Right lobe of liver (tissue), 6 donors: ENCODE measurements at regions not wholly inside any gene's neighbourhood (a gene's known extent, or its start where the extent isn't known, plus 50 kb on each side); places are given as distances from the start of the nearest gene placed in this dataset.

ENCODE experiments used
- ATAC-seq, 4 donors: fragments of 200-7000 bp; cut with Tn5 transposase; one replicate each; pipeline ENCODE4 v1.9.1; 2020; ENCODE audit warnings: mild to moderate bottlenecking in 4 of 4, moderate library complexity in 4 of 4
- DNase-seq, 3 donors: peaks; one replicate each; pipeline ENCODE4 v3.0.0-alpha.2; 2020
- H3K27ac ChIP-seq, 3 donors: fragments of 200-600 bp; one replicate each; pipeline ENCODE4 v1.8.0; 2022
- H3K27me3 ChIP-seq, 2 donors: fragments of 200-600 bp; one replicate each; pipeline ENCODE4 v1.8.0; 2022
- H3K36me3 ChIP-seq, 4 donors: fragments of 200-600 bp; sonication (generic) in 1 of 4; one replicate each; pipeline versions ENCODE4 v1.5.1 to v1.8.0; 2017 to 2022; ENCODE audit warnings: control low read depth in 1 of 4
- H3K4me1 ChIP-seq, 4 donors: fragments of 200-600 bp; sonication (generic) in 1 of 4; one replicate each; pipeline versions ENCODE4 v1.5.1 to v1.8.0; 2017 to 2022; ENCODE audit warnings: control low read depth in 1 of 4
- H3K4me3 ChIP-seq, 3 donors: fragments of 200-600 bp; one replicate each; pipeline ENCODE4 v1.8.0; 2022
- H3K9me3 ChIP-seq, 4 donors: fragments of 200-600 bp; sonication (generic) in 1 of 4; one replicate each; pipeline versions ENCODE4 v1.5.1 to v1.8.0; 2017 to 2022; ENCODE audit warnings: control low read depth in 1 of 4
- CTCF ChIP-seq, 4 donors: fragments of 200-600 bp in 3 of 4; fragments of 450-650 bp in 1 of 4; IDR thresholded peaks; one replicate each; pipeline versions ENCODE4 v1.5.1 to v1.8.0; 2016 to 2022; ENCODE audit warnings: antibody characterized with exemption in 4 of 4, mild to moderate bottlenecking in 2 of 4
- POLR2A ChIP-seq: fragments of 450-650 bp; IDR thresholded peaks from one replicate; pipeline ENCODE4 v1.6.1; 2017; ENCODE audit warnings: antibody characterized with exemption, mild to moderate bottlenecking
- WGBS: methylation state at CpG from one replicate; pipeline ENCODE4 v1.1.6; 2018; ENCODE audit warnings: low coverage, low lambda C conversion rate; ENCODE audit not compliant: insufficient coverage; ENCODE audit errors: missing lambda C conversion rate; 5-methylcytosine and 5-hydroxymethylcytosine counted together
- intact Hi-C, 2 donors: fragments of 100-400 bp; cut with DNase I; formaldehyde crosslinking; loops; one replicate each; pipeline versions ENCODE4 v1.11.2 to v1.14.1; 2022
- donor health status: DM: no; HTN: yes; CAD: no.
- donor health status: DM: no; HTN: no; CAD: no.
- donor health status: DM: no; HTN: no; CAD: no.
- donor health status: DM: no; HTN: yes; CAD: no.
- donor health status: DM: no; HTN: yes; CAD: no.

DNA sequence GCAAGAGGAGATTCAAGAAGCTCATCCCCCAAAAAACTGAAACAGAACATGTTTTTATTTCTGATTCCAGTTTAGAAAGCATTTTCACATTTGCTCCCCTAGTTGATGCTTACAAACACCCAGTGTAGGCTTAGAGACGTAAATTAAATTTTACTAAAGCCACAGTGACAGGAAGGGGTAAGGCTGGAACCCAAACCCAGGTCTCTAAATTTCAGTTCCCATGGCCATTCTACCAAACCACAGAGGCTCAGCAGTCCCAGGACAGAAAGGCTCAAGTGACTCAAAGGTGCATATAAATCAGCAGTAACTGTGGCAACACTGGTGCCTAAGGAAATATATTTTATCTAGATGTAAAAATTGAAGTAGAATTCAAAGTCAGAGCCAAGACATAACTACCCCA, 128.7 kb downstream of the CEP120 start:
- WGBS, result 38% methylated on average over 1 of the region's 1 CpG
- intact Hi-C loops, result no loop called here
- ATAC-seq (no peak), DNase-seq (no peak)
- Histone ChIP-seq H3K9me3 (no peaks in the 10 kb centered on the region), H3K36me3 (no peaks in the 10 kb centered on the region), H3K4me3 (no peak overlapping the region), H3K27me3 (no peaks in the 10 kb centered on the region), H3K27ac (no peak overlapping the region), H3K4me1 (no peaks in the 10 kb centered on the region)
- TF ChIP-seq POLR2A, result no peak
- TF ChIP-seq CTCF (IDR thresholded peaks at IDR 0.05), result no peak

GRCh38 chr5:123289210-123289609, 134.0 kb downstream of the CEP120 start:
- TF ChIP-seq CTCF (IDR thresholded peaks at IDR 0.05) (no peak), POLR2A (no peak)

DNA sequence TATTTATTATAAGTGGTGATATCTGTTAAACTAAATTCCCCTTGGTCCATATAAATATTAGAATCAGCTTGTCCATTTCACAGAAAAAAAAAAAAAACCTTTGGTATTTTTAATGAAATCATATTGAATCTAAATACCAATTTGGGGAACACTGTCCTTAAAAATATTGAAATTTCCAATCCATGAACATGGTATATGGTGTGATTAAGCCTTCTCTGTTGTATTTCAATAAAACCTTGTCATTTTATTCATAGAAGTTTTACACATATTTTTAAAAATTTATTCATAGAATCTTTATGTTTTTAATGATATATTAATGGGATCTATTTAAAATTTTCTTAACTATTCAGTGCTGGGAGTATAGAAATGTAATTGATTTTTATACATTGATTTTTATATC, 135.3 kb downstream of the CEP120 start:
- intact Hi-C loops, result no loop called here
- no peak for TF ChIP-seq POLR2A
- TF ChIP-seq CTCF (IDR thresholded peaks at IDR 0.05), result no peak
- DNase-seq, result no peak
- H3K27ac ChIP-seq, result no peak overlapping the region
- ATAC-seq, result no peak
- H3K4me1 ChIP-seq, result peaks cover 0 to 4% (median 0%) of the 10 kb centered on the region in 4 donors
- H3K36me3 ChIP-seq, result no peaks in the 10 kb centered on the region
- no peak overlapping the region for H3K4me3 ChIP-seq
- H3K9me3 ChIP-seq, result no peaks in the 10 kb centered on the region
- no peaks in the 10 kb centered on the region for H3K27me3 ChIP-seq

More at GRCh38 chr5:123289210-123289609, 134.0 kb downstream of the CEP120 start:
- Histone ChIP-seq H3K27ac (no peak overlapping the region), H3K4me3 (no peak overlapping the region), H3K36me3 (no peaks in the 10 kb centered on the region), H3K4me1 (peaks cover 0 to 4% (median 0%) of the 10 kb centered on the region in 4 donors), H3K27me3 (no peaks in the 10 kb centered on the region), H3K9me3 (no peaks in the 10 kb centered on the region)
- DNase-seq, result no peak
- intact Hi-C loops, result no loop called here
- ATAC-seq, result no peak

DNA sequence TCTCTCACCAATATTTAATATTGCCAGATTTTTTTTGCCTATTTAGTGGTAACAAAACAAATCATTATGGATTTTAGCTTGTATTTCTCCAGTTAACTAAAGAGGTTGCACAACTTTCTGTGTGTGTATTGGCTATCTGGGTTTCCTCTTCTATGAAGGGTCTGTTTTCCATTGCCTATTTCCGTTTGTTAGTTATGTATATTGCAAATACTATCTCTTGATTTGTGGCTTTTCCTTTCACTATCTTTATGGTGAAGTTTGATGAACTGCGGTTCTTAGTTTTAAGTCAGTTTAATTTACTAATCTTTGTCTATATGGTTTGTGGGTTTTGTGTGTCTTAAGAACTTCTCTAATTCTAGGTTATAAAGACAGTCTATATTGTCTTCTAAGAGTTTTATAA, 136.3 kb downstream of the CEP120 start:
- H3K36me3 ChIP-seq, result no peaks in the 10 kb centered on the region
- ATAC-seq (no peak), DNase-seq (no peak)
- no peak overlapping the region for H3K4me3 ChIP-seq
- TF ChIP-seq CTCF (IDR thresholded peaks at IDR 0.05) (no peak), POLR2A (no peak)
- no peak overlapping the region for H3K27ac ChIP-seq
- WGBS, result 73% methylated on average over 2 of the region's 2 CpGs
- no peaks in the 10 kb centered on the region for H3K27me3 ChIP-seq
- peaks cover 0 to 4% (median 0%) of the 10 kb centered on the region in 4 donors for H3K4me1 ChIP-seq
- no peaks in the 10 kb centered on the region for H3K9me3 ChIP-seq
- intact Hi-C loops, result no loop called here
